ENCODE measurements at regions not wholly inside any gene's neighbourhood (a gene's known extent, or its start where the extent isn't known, plus 50 kb on each side); places are given as distances from the start of the nearest gene placed in this dataset.
"Not testable (repeated sequence)": the region's sequence is repeated elsewhere in the genome, so short reads cannot be mapped to it uniquely, and the experiment has no call there.

GRCh38 chr5:42951293-42951840 is 88.8 kb downstream of the ANXA2R start:
- Histone ChIP-seq H3K27me3 (ENCODE audit: control insufficient read depth in 1 of 2, insufficient read depth in 2 of 2, low read length in 2 of 2) (peaks cover 0 to 7% of the 10 kb centered on the region in 2 donors), H3K27ac (ENCODE audit: low read depth in 2 of 2, low read length in 1 of 2) (peak overlapping the region; percentile 94 to 97), H3K9me3 (ENCODE audit: control insufficient read depth in 2 of 2, insufficient read depth in 1 of 2, low read depth in 1 of 2, low read length in 1 of 2) (peaks cover 0 to 13% of the 10 kb centered on the region in 2 donors), H3K36me3 (ENCODE audit: control insufficient read depth in 2 of 2, insufficient read depth in 2 of 2, low read length in 1 of 2) (no peaks in the 10 kb centered on the region), H3K4me3 (ENCODE audit: low read depth in 1 of 2, low read length in 2 of 2) (peak overlapping the region; percentile 56 to 64), H3K4me1 (ENCODE audit: control insufficient read depth in 2 of 2, insufficient read depth in 2 of 2, low read length in 1 of 2) (peaks cover 3 to 8% of the 10 kb centered on the region in 2 donors)
- 2 to 4% methylated on average over 46 of the region's 46 CpGs for WGBS, 2 donors

- peak overlapping the region; percentile 56 to 64 for H3K4me3 ChIP-seq (ENCODE audit: low read depth in 1 of 2, low read length in 2 of 2)
- 2% methylated on average over 43 to 46 of the region's 46 CpGs for WGBS, 2 donors
- peaks cover 0 to 7% of the 10 kb centered on the region in 2 donors for H3K27me3 ChIP-seq (ENCODE audit: control insufficient read depth in 1 of 2, insufficient read depth in 2 of 2, low read length in 2 of 2)
- H3K9me3 ChIP-seq (ENCODE audit: control insufficient read depth in 2 of 2, insufficient read depth in 1 of 2, low read depth in 1 of 2, low read length in 1 of 2), result peaks cover 0 to 13% of the 10 kb centered on the region in 2 donors
- H3K27ac ChIP-seq (ENCODE audit: low read depth in 2 of 2, low read length in 1 of 2), result peak overlapping the region; percentile 94 to 97
- peaks cover 3 to 8% of the 10 kb centered on the region in 2 donors for H3K4me1 ChIP-seq (ENCODE audit: control insufficient read depth in 2 of 2, insufficient read depth in 2 of 2, low read length in 1 of 2)
- H3K36me3 ChIP-seq (ENCODE audit: control insufficient read depth in 2 of 2, insufficient read depth in 2 of 2, low read length in 1 of 2), result no peaks in the 10 kb centered on the region
Observed at GRCh38 chr5:42950456-42951292, 89.4 kb downstream of the ANXA2R start.

GRCh38 chr5:42950116-42950455 is 90.0 kb downstream of the ANXA2R start:
- H3K4me3 ChIP-seq (ENCODE audit: low read depth in 1 of 2, low read length in 2 of 2), result peak overlapping the region in 1 of 2 donors; percentile 64
- H3K9me3 ChIP-seq (ENCODE audit: control insufficient read depth in 2 of 2, insufficient read depth in 1 of 2, low read depth in 1 of 2, low read length in 1 of 2), result peaks cover 0 to 13% of the 10 kb centered on the region in 2 donors
- H3K4me1 ChIP-seq (ENCODE audit: control insufficient read depth in 2 of 2, insufficient read depth in 2 of 2, low read length in 1 of 2), result peaks cover 3 to 8% of the 10 kb centered on the region in 2 donors
- H3K27ac ChIP-seq (ENCODE audit: low read depth in 2 of 2, low read length in 1 of 2), result peak overlapping the region; percentile 94 to 97
- WGBS, 2 donors, result 20 to 24% methylated on average over 7 of the region's 7 CpGs
- H3K36me3 ChIP-seq (ENCODE audit: control insufficient read depth in 2 of 2, insufficient read depth in 2 of 2, low read length in 1 of 2), result no peaks in the 10 kb centered on the region
- peaks cover 0 to 7% of the 10 kb centered on the region in 2 donors for H3K27me3 ChIP-seq (ENCODE audit: control insufficient read depth in 1 of 2, insufficient read depth in 2 of 2, low read length in 2 of 2)

- Histone ChIP-seq H3K4me3 (ENCODE audit: low read depth in 1 of 2, low read length in 2 of 2) (peak overlapping the region; percentile 2 to 64), H3K4me1 (ENCODE audit: control insufficient read depth in 2 of 2, insufficient read depth in 2 of 2, low read length in 1 of 2) (peaks cover 3 to 8% of the 10 kb centered on the region in 2 donors)
- WGBS, 2 donors, result 10 to 13% methylated on average over 33 of the region's 33 CpGs
Observed at GRCh38 chr5:42949348-42950115, 90.6 kb downstream of the ANXA2R start.

GRCh38 chr5:42948961-42949347 is 91.2 kb downstream of the ANXA2R start:
- Histone ChIP-seq H3K4me3 (ENCODE audit: low read depth in 1 of 2, low read length in 2 of 2) (peak overlapping the region in 1 of 2 donors; percentile 64), H3K4me1 (ENCODE audit: control insufficient read depth in 2 of 2, insufficient read depth in 2 of 2, low read length in 1 of 2) (peaks cover 6 to 8% of the 10 kb centered on the region in 2 donors), H3K27me3 (ENCODE audit: control insufficient read depth in 1 of 2, insufficient read depth in 2 of 2, low read length in 2 of 2) (peaks cover 0 to 10% of the 10 kb centered on the region in 2 donors), H3K27ac (ENCODE audit: low read depth in 2 of 2, low read length in 1 of 2) (peak overlapping the region; percentile 69 to 81), H3K9me3 (ENCODE audit: control insufficient read depth in 2 of 2, insufficient read depth in 1 of 2, low read depth in 1 of 2, low read length in 1 of 2) (peaks cover 0 to 8% of the 10 kb centered on the region in 2 donors), H3K36me3 (ENCODE audit: control insufficient read depth in 2 of 2, insufficient read depth in 2 of 2, low read length in 1 of 2) (no peaks in the 10 kb centered on the region)
- WGBS, 2 donors, result 15 to 16% methylated on average over 10 of the region's 10 CpGs

More at GRCh38 chr5:42949348-42950115, 90.6 kb downstream of the ANXA2R start:
- Histone ChIP-seq H3K27me3 (ENCODE audit: control insufficient read depth in 1 of 2, insufficient read depth in 2 of 2, low read length in 2 of 2) (peaks cover 0 to 7% of the 10 kb centered on the region in 2 donors), H3K9me3 (ENCODE audit: control insufficient read depth in 2 of 2, insufficient read depth in 1 of 2, low read depth in 1 of 2, low read length in 1 of 2) (peaks cover 0 to 13% of the 10 kb centered on the region in 2 donors), H3K36me3 (ENCODE audit: control insufficient read depth in 2 of 2, insufficient read depth in 2 of 2, low read length in 1 of 2) (no peaks in the 10 kb centered on the region), H3K27ac (ENCODE audit: low read depth in 2 of 2, low read length in 1 of 2) (peak overlapping the region; percentile 69 to 81)

GRCh38 chr5:42944989-42945388 is 95.1 kb downstream of the ANXA2R start:
- 78 to 80% methylated on average over 5 of the region's 5 CpGs for WGBS, 2 donors
- Histone ChIP-seq H3K4me1 (ENCODE audit: control insufficient read depth in 2 of 2, insufficient read depth in 2 of 2, low read length in 1 of 2) (peaks cover 2 to 5% of the 10 kb centered on the region in 2 donors), H3K27me3 (ENCODE audit: control insufficient read depth in 1 of 2, insufficient read depth in 2 of 2, low read length in 2 of 2) (peaks cover 0 to 6% of the 10 kb centered on the region in 2 donors), H3K4me3 (ENCODE audit: low read depth in 1 of 2, low read length in 2 of 2) (no peak overlapping the region), H3K9me3 (ENCODE audit: control insufficient read depth in 2 of 2, insufficient read depth in 1 of 2, low read depth in 1 of 2, low read length in 1 of 2) (no peaks in the 10 kb centered on the region), H3K27ac (ENCODE audit: low read depth in 2 of 2, low read length in 1 of 2) (no peak overlapping the region), H3K36me3 (ENCODE audit: control insufficient read depth in 2 of 2, insufficient read depth in 2 of 2, low read length in 1 of 2) (no peaks in the 10 kb centered on the region)

GRCh38 chr5:42943931-42944631 is 96.0 kb downstream of the ANXA2R start:
- H3K36me3 ChIP-seq (ENCODE audit: control insufficient read depth in 2 of 2, insufficient read depth in 2 of 2, low read length in 1 of 2), result no peaks in the 10 kb centered on the region
- whole genome bisulfite sequencing, 2 donors, result 29 to 32% methylated on average over 39 of the region's 39 CpGs

GRCh38 chr5:42940853-42941252 is 99.3 kb downstream of the ANXA2R start:
- H3K27ac ChIP-seq (ENCODE audit: low read depth in 2 of 2, low read length in 1 of 2), result no peak overlapping the region
- H3K36me3 ChIP-seq (ENCODE audit: control insufficient read depth in 2 of 2, insufficient read depth in 2 of 2, low read length in 1 of 2), result no peaks in the 10 kb centered on the region
- H3K9me3 ChIP-seq (ENCODE audit: control insufficient read depth in 2 of 2, insufficient read depth in 1 of 2, low read depth in 1 of 2, low read length in 1 of 2), result no peaks in the 10 kb centered on the region
- no peak overlapping the region for H3K4me3 ChIP-seq (ENCODE audit: low read depth in 1 of 2, low read length in 2 of 2)
- H3K4me1 ChIP-seq (ENCODE audit: control insufficient read depth in 2 of 2, insufficient read depth in 2 of 2, low read length in 1 of 2), result peaks cover 0 to 5% of the 10 kb centered on the region in 2 donors
- H3K27me3 ChIP-seq (ENCODE audit: control insufficient read depth in 1 of 2, insufficient read depth in 2 of 2, low read length in 2 of 2), result peaks cover 0 to 6% of the 10 kb centered on the region in 2 donors

More at GRCh38 chr5:42943931-42944631, 96.0 kb downstream of the ANXA2R start:
- Histone ChIP-seq H3K4me1 (ENCODE audit: control insufficient read depth in 2 of 2, insufficient read depth in 2 of 2, low read length in 1 of 2) (peaks cover 0 to 5% of the 10 kb centered on the region in 2 donors), H3K27ac (ENCODE audit: low read depth in 2 of 2, low read length in 1 of 2) (no peak overlapping the region), H3K9me3 (ENCODE audit: control insufficient read depth in 2 of 2, insufficient read depth in 1 of 2, low read depth in 1 of 2, low read length in 1 of 2) (no peaks in the 10 kb centered on the region), H3K27me3 (ENCODE audit: control insufficient read depth in 1 of 2, insufficient read depth in 2 of 2, low read length in 2 of 2) (peaks cover 0 to 6% of the 10 kb centered on the region in 2 donors), H3K4me3 (ENCODE audit: low read depth in 1 of 2, low read length in 2 of 2) (no peak overlapping the region)

GRCh38 chr5:42932011-42932410 is 108.1 kb downstream of the ANXA2R start:
- not testable (repeated sequence) for H3K9me3 ChIP-seq (ENCODE audit: control insufficient read depth in 2 of 2, insufficient read depth in 1 of 2, low read depth in 1 of 2, low read length in 1 of 2); H3K27ac ChIP-seq (ENCODE audit: low read depth in 2 of 2, low read length in 1 of 2); H3K27me3 ChIP-seq (ENCODE audit: control insufficient read depth in 1 of 2, insufficient read depth in 2 of 2, low read length in 2 of 2); H3K4me1 ChIP-seq (ENCODE audit: control insufficient read depth in 2 of 2, insufficient read depth in 2 of 2, low read length in 1 of 2); H3K36me3 ChIP-seq (ENCODE audit: control insufficient read depth in 2 of 2, insufficient read depth in 2 of 2, low read length in 1 of 2); H3K4me3 ChIP-seq (ENCODE audit: low read depth in 1 of 2, low read length in 2 of 2)
- 89 to 90% methylated on average over 8 of the region's 8 CpGs for WGBS, 2 donors

All from esophagus (tissue), 2 donors.